Memory B cell (primary cell): ENCODE measurements at regions not wholly inside any gene's neighbourhood (a gene's known extent, or its start where the extent isn't known, plus 50 kb on each side); places are given as distances from the start of the nearest gene placed in this dataset.

Experiments
- ATAC-seq: fragments of 150-1000 bp; cut with Tn5 transposase; 2 replicates; pipeline ENCODE4 v1.10.0; 2021; ENCODE audit warnings: low read depth, mild to moderate bottlenecking, moderate library complexity
- DNase-seq, 2 donors: peaks; one replicate each; pipeline ENCODE4 v3.0.0; 2022; ENCODE audit warnings: low spot score in 2 of 2
- H3K27ac Mint-ChIP-seq: one replicate; pipeline ENCODE4 v1.8.0; 2022; ENCODE audit warnings: mild to moderate bottlenecking, moderate library complexity, mixed read lengths
- H3K27me3 Mint-ChIP-seq: one replicate; pipeline ENCODE4 v1.8.0; 2022; ENCODE audit warnings: mixed read lengths
- H3K36me3 Mint-ChIP-seq: one replicate; pipeline ENCODE4 v1.8.0; 2022; ENCODE audit warnings: mild to moderate bottlenecking, mixed read lengths
- H3K4me1 Mint-ChIP-seq: one replicate; pipeline ENCODE4 v1.8.0; 2022; ENCODE audit warnings: mixed read lengths
- H3K4me3 Mint-ChIP-seq: one replicate; pipeline ENCODE4 v1.8.0; 2022; ENCODE audit warnings: mild to moderate bottlenecking, moderate library complexity, mixed read lengths
- H3K9me3 Mint-ChIP-seq: one replicate; pipeline ENCODE4 v1.8.0; 2022; ENCODE audit warnings: mixed read lengths

- Mint-ChIP-seq H3K36me3 (no peaks in the 10 kb centered on the region), H3K27me3 (peaks cover 7% of the 10 kb centered on the region), H3K27ac (no peak overlapping the region), H3K9me3 (no peaks in the 10 kb centered on the region), H3K4me3 (no peak overlapping the region), H3K4me1 (no peaks in the 10 kb centered on the region)
- no peak for ATAC-seq
- DNase-seq, result no peak
These were observed 150.3 kb upstream of the LARGE1 start for GRCh38 chr22:34070531-34070930.

DNA sequence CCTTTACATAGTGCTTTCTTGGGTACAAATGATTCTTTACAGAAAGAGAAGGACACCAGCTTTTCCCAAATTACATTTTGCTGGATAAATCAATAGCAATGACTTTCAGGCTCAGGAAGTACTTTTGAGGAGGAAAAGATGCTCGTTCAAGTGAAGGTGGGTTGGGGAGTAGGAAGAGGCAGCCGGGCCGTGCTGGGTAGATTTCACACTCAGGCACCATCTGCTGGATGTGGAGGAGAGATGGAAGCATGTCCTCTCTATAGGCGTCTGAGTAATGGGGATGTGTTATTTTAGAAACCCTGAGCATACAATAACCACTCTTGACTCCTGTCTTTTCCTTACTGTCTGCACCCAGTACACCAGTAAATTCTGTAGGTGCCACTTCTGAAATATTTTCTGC, 152.3 kb upstream of the LARGE1 start:
- Mint-ChIP-seq H3K4me3 (no peak overlapping the region), H3K27ac (no peak overlapping the region), H3K4me1 (no peaks in the 10 kb centered on the region), H3K36me3 (no peaks in the 10 kb centered on the region), H3K9me3 (no peaks in the 10 kb centered on the region), H3K27me3 (peaks cover 7% of the 10 kb centered on the region)
- no peak for ATAC-seq
- no peak for DNase-seq

- no peaks in the 10 kb centered on the region for H3K36me3 Mint-ChIP-seq
- H3K27me3 Mint-ChIP-seq, result peaks cover 5% of the 10 kb centered on the region
- H3K4me1 Mint-ChIP-seq, result no peaks in the 10 kb centered on the region
- ATAC-seq (no peak), DNase-seq (no peak)
- H3K4me3 Mint-ChIP-seq, result no peak overlapping the region
- no peaks in the 10 kb centered on the region for H3K9me3 Mint-ChIP-seq
- H3K27ac Mint-ChIP-seq, result no peak overlapping the region
These were observed 160.2 kb upstream of the LARGE1 start for GRCh38 chr22:34080433-34080832.

DNA sequence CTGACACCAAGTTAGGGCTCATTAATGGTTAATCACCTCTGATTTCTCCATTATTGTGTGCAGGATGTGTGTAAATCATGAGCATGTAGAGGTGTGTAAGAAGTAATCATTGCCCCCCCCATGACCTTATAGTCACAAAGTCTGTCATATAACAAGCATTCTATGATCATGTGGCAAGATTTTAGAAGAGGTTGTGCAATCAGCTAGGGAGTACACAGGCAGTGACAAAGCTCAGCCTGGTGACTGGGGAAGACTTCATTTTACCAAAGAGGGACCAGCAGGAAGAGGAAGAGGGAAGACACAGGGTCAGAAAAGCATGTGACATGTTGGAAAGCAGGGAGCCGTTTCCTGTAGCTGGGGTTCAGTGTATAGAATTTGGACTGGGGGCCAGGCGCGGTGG, 176.5 kb upstream of the LARGE1 start:
- Mint-ChIP-seq H3K4me3 (no peak overlapping the region), H3K36me3 (no peaks in the 10 kb centered on the region), H3K4me1 (peaks cover 2% of the 10 kb centered on the region), H3K9me3 (peaks cover 9% of the 10 kb centered on the region), H3K27me3 (peaks cover 19% of the 10 kb centered on the region), H3K27ac (no peak overlapping the region)
- ATAC-seq, result no peak
- no peak for DNase-seq

DNA sequence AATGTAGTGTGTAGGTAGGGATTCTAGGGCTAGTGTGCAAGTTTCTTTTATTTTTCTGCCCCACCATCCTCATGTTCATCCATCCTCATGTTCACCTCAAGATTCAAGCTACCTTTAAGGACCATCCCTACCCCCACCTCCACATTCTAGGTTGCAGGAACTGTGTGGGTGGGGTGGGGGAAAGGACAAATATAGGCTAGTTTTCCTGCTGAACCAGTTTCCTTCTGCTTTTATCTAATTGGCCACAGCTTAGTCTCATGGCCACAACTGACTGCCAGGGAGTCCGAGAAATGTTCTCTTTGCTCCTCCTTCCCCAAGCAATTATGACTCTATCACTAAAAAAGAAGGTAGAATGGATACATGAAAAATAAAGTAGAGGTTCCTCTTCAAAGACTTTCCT, 179.0 kb upstream of the LARGE1 start:
- ATAC-seq (no peak), DNase-seq (no peak)
- Mint-ChIP-seq H3K4me1 (no peaks in the 10 kb centered on the region), H3K9me3 (peaks cover 8% of the 10 kb centered on the region), H3K27me3 (peaks cover 15% of the 10 kb centered on the region), H3K27ac (no peak overlapping the region), H3K4me3 (no peak overlapping the region), H3K36me3 (no peaks in the 10 kb centered on the region)

DNA sequence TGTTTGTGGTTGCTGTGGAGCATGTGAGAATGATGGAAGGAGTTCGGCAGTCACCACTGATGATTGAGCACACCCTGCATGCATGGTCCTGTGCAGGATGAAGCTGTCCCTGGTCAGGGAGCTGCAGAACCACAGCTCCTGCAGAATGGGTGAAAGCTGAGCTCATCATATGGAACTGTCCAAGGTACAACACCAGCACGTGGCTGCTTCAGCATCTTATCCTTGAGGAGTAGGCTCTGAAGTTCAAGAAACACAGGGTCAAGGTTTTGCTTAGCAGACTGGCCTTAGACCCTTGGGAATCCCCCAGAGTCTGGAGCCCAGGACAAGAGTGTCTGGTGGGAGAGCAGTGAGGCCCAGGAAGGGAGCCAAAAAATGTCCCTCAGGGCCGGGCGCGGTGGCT, 182.4 kb upstream of the LARGE1 start:
- DNase-seq, result no peak

GRCh38 chr22:34105461-34106062, 185.3 kb upstream of the LARGE1 start:
- ATAC-seq (no peak), DNase-seq (peak in 1 of 2 donors; percentile 17)
- H3K4me1 Mint-ChIP-seq, result peaks cover 2% of the 10 kb centered on the region
- H3K4me3 Mint-ChIP-seq, result no peak overlapping the region
- H3K36me3 Mint-ChIP-seq, result no peaks in the 10 kb centered on the region
- peaks cover 2% of the 10 kb centered on the region for H3K9me3 Mint-ChIP-seq
- peaks cover 9% of the 10 kb centered on the region for H3K27me3 Mint-ChIP-seq
- no peak overlapping the region for H3K27ac Mint-ChIP-seq

More for the DNA sequence above, 182.4 kb upstream of the LARGE1 start:
- peaks cover 2% of the 10 kb centered on the region for H3K4me1 Mint-ChIP-seq
- H3K4me3 Mint-ChIP-seq, result no peak overlapping the region
- peaks cover 9% of the 10 kb centered on the region for H3K27me3 Mint-ChIP-seq
- H3K27ac Mint-ChIP-seq, result no peak overlapping the region
- ATAC-seq, result no peak
- H3K36me3 Mint-ChIP-seq, result no peaks in the 10 kb centered on the region
- peaks cover 8% of the 10 kb centered on the region for H3K9me3 Mint-ChIP-seq

GRCh38 chr22:34108168-34108567, 187.9 kb upstream of the LARGE1 start:
- no peaks in the 10 kb centered on the region for H3K9me3 Mint-ChIP-seq
- no peak overlapping the region for H3K27ac Mint-ChIP-seq
- no peak for DNase-seq
- no peak overlapping the region for H3K4me3 Mint-ChIP-seq
- H3K4me1 Mint-ChIP-seq, result peaks cover 2% of the 10 kb centered on the region
- H3K36me3 Mint-ChIP-seq, result no peaks in the 10 kb centered on the region
- ATAC-seq, result no peak
- H3K27me3 Mint-ChIP-seq, result peaks cover 7% of the 10 kb centered on the region

DNA sequence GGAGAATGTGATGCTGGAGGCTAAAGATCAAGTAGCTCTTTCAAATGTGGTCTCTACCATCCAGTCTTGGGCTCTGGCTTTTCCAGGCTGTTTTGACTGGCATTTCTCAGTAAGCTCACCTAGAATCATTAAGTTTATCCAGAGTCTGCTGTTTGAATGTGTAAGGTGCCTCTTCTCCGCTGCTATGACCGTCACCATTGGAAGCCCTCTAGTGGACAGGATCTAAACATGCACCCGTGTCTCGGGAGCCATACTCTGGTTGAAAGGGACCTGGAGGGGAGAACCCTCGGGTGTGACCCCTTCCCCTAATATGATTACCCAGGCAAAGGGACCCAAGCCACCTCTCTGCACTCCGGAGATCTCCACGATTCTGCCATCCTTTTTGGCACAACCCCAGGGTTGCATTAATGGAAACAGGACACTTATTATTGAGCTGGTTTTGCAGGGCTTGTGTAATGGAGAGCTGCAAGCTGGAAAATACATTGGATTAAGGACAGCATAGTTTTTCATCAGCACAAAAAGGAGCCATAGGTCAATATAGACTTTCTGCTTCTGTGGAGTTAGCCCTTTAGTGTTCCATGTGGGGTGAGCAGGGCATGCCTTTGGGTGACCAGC, 191.0 kb upstream of the LARGE1 start:
- Mint-ChIP-seq H3K4me1 (no peaks in the 10 kb centered on the region), H3K9me3 (no peaks in the 10 kb centered on the region), H3K27me3 (peaks cover 5% of the 10 kb centered on the region), H3K27ac (no peak overlapping the region), H3K4me3 (no peak overlapping the region), H3K36me3 (no peaks in the 10 kb centered on the region)
- ATAC-seq (peak; percentile 64), DNase-seq (peak; percentile 18 to 39)

- Mint-ChIP-seq H3K27ac (no peak overlapping the region), H3K4me1 (no peaks in the 10 kb centered on the region), H3K27me3 (peaks cover 1% of the 10 kb centered on the region), H3K9me3 (no peaks in the 10 kb centered on the region), H3K4me3 (no peak overlapping the region), H3K36me3 (no peaks in the 10 kb centered on the region)
- DNase-seq, result no peak
- ATAC-seq, result no peak
These were observed 193.1 kb upstream of the LARGE1 start for GRCh38 chr22:34113381-34113780.

DNA sequence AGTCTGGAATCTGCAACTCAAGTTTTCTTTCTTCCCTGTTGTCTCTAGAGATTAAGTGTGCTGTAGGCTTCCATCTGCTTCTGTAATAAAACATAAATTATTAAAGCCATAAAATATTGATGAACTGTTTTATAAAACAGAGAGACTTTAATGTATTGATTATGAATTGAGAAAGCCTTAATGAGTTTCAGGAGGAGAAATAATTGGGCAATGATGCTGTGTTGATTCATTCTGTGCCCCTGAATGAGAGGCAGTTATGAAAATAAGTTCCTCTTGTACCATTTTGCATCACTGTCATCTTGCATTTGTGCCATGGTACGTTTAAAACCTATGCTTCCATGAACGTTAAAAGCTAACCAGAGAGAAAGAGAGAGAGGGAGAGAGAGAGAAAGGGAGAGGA, 194.1 kb upstream of the LARGE1 start:
- H3K27me3 Mint-ChIP-seq, result no peaks in the 10 kb centered on the region
- no peak for ATAC-seq

GRCh38 chr22:34115722-34116121, 195.4 kb upstream of the LARGE1 start:
- no peak for ATAC-seq
- peaks cover 2% of the 10 kb centered on the region for H3K9me3 Mint-ChIP-seq
- no peaks in the 10 kb centered on the region for H3K36me3 Mint-ChIP-seq
- H3K27ac Mint-ChIP-seq, result no peak overlapping the region
- no peak overlapping the region for H3K4me3 Mint-ChIP-seq
- H3K27me3 Mint-ChIP-seq, result no peaks in the 10 kb centered on the region
- DNase-seq, result no peak
- H3K4me1 Mint-ChIP-seq, result no peaks in the 10 kb centered on the region

More for the DNA sequence above, 194.1 kb upstream of the LARGE1 start:
- H3K4me3 Mint-ChIP-seq, result no peak overlapping the region
- H3K9me3 Mint-ChIP-seq, result no peaks in the 10 kb centered on the region
- no peaks in the 10 kb centered on the region for H3K4me1 Mint-ChIP-seq
- no peak overlapping the region for H3K27ac Mint-ChIP-seq
- H3K36me3 Mint-ChIP-seq, result no peaks in the 10 kb centered on the region
- no peak for DNase-seq

DNA sequence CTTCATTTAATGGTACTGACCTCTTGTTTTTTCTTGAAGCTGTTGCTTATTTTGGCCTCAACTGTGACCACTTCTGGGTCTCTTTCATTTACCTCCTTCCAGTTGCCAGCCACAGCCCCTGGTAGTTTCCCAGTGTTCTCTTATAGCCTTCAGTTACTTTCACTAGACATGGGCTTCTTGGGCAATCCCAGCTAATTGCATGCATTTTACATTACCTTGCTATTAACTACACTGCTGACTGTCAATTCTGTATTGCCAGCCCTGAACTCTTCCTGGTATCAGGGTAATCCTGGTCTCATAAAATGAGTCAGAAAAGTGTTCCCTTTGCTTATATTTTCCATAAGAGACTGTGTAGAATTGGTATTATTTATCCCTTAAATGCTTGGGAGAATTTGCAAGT, 195.8 kb upstream of the LARGE1 start:
- ATAC-seq, result no peak
- DNase-seq, result no peak
- Mint-ChIP-seq H3K36me3 (no peaks in the 10 kb centered on the region), H3K4me3 (no peak overlapping the region), H3K9me3 (peaks cover 2% of the 10 kb centered on the region), H3K27ac (no peak overlapping the region), H3K27me3 (no peaks in the 10 kb centered on the region), H3K4me1 (no peaks in the 10 kb centered on the region)

- H3K27ac Mint-ChIP-seq, result no peak overlapping the region
- no peak for DNase-seq
- H3K9me3 Mint-ChIP-seq, result peaks cover 2% of the 10 kb centered on the region
- ATAC-seq, result no peak
- H3K4me3 Mint-ChIP-seq, result no peak overlapping the region
- H3K36me3 Mint-ChIP-seq, result no peaks in the 10 kb centered on the region
- H3K27me3 Mint-ChIP-seq, result peaks cover 6% of the 10 kb centered on the region
- H3K4me1 Mint-ChIP-seq, result no peaks in the 10 kb centered on the region
These were observed 201.8 kb upstream of the LARGE1 start for GRCh38 chr22:34122042-34122441.
